ENCODE measurements at regions not wholly inside any gene's neighbourhood (a gene's known extent, or its start where the extent isn't known, plus 50 kb on each side); places are given as distances from the start of the nearest gene placed in this dataset.

- POLR2A ChIA-PET: no interaction called here
- Mint-ChIP-seq H3K27me3 (peaks cover 27% of the 10 kb centered on the region), H3K4me3 (no peak overlapping the region), H3K4me1 (peaks cover 6% of the 10 kb centered on the region), H3K9me3 (ENCODE audit: insufficient read depth) (no peaks in the 10 kb centered on the region), H3K27ac (no peak overlapping the region)
- Histone ChIP-seq H3K36me3 (replicated peaks in 1 of 2; ENCODE audit: control extremely low read depth in 1 of 2, control insufficient read depth in 1 of 2, extremely low read depth in 1 of 2, insufficient read depth in 2 of 2, low read length in 1 of 2) (no peaks in the 10 kb centered on the region), H3K4me1 (ENCODE audit: control insufficient read depth in 2 of 2, insufficient read depth in 2 of 2, low read length in 2 of 2) (no peaks in the 10 kb centered on the region), H3K79me2 (ENCODE audit: control insufficient read depth, insufficient read depth, low read length) (no peaks in the 10 kb centered on the region), H4K20me1 (ENCODE audit: control insufficient read depth, insufficient read depth, low read length, poor library complexity, severe bottlenecking) (no peaks in the 10 kb centered on the region), H3K4me3 (ENCODE audit: control extremely low read depth in 1 of 5, extremely low read depth in 1 of 5, insufficient read depth in 1 of 5, low read depth in 2 of 5, low read length in 4 of 5) (no peak overlapping the region), H3K9ac (ENCODE audit: low read length) (no peak overlapping the region), H3K9me3 (ENCODE audit: control extremely low read depth in 1 of 3, control insufficient read depth in 2 of 3, insufficient read depth in 1 of 3, low read length in 2 of 3) (no peaks in the 10 kb centered on the region), H2AFZ (ENCODE audit: insufficient read depth, low read depth, low read length, poor library complexity, severe bottlenecking) (peak overlapping the region; percentile 27), H3K4me2 (replicated peaks; ENCODE audit: low read depth, low read length, poor library complexity, severe bottlenecking) (no peak overlapping the region), H3K27ac (ENCODE audit: low read length in 2 of 2) (no peak overlapping the region), H3K27me3 (replicated peaks in 1 of 4; ENCODE audit: control extremely low read depth in 1 of 4, control insufficient read depth in 3 of 4, insufficient read depth in 4 of 4, low read length in 3 of 4) (peaks cover 0 to 3% (median 0%) of the 10 kb centered on the region in 4 experiments)
- CTCF ChIA-PET: no interaction called here
- no peak for DNase-seq
- ATAC-seq (ENCODE audit: low read depth): no peak
- WGBS (ENCODE audit: insufficient coverage): 28% methylated on average over 4 of the region's 10 CpGs
- no peak for TF ChIP-seq EZH2 (IDR thresholded peaks at IDR 0.05; ENCODE audit: borderline replicate concordance, insufficient read depth, low read depth, low read length, poor library complexity, severe bottlenecking)
- TF ChIP-seq, protein P1, sequence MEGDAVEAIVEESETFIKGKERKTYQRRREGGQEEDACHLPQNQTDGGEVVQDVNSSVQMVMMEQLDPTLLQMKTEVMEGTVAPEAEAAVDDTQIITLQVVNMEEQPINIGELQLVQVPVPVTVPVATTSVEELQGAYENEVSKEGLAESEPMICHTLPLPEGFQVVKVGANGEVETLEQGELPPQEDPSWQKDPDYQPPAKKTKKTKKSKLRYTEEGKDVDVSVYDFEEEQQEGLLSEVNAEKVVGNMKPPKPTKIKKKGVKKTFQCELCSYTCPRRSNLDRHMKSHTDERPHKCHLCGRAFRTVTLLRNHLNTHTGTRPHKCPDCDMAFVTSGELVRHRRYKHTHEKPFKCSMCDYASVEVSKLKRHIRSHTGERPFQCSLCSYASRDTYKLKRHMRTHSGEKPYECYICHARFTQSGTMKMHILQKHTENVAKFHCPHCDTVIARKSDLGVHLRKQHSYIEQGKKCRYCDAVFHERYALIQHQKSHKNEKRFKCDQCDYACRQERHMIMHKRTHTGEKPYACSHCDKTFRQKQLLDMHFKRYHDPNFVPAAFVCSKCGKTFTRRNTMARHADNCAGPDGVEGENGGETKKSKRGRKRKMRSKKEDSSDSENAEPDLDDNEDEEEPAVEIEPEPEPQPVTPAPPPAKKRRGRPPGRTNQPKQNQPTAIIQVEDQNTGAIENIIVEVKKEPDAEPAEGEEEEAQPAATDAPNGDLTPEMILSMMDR (IDR thresholded peaks at IDR 0.05): no peak
- intact Hi-C loops (cut with micrococcal nuclease): no loop called here
These were observed 387.2 kb downstream of the NPIPA8 start for GRCh38 chr16:17949141-17949981.

DNA sequence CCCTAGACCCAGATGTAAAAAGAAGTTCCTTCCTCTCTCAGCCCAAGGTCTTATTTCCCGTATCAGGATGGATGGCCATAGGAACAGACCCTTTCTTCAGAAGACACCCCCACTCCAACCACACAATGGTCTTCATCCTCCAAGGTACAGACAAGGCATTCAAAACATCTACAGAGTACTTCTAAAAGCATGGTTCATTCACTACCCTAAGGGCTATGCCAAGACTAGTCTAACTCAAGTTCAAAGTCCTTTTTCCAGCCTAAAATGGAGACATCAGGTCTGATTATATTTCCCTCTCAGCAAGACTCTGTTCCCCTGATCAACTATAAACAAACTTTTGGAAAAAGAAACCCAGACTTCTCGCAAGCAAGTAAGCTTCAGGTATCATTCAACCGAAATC is 388.9 kb downstream of the NPIPA8 start:
- Mint-ChIP-seq H3K9me3 (ENCODE audit: insufficient read depth) (no peaks in the 10 kb centered on the region), H3K27me3 (peaks cover 30% of the 10 kb centered on the region), H3K27ac (no peak overlapping the region), H3K4me1 (peaks cover 5% of the 10 kb centered on the region), H3K4me3 (no peak overlapping the region)
- 96% methylated on average over 3 of the region's 3 CpGs for WGBS (ENCODE audit: insufficient coverage)
- DNase-seq: no peak
- Histone ChIP-seq H2AFZ (ENCODE audit: insufficient read depth, low read depth, low read length, poor library complexity, severe bottlenecking) (no peak overlapping the region), H3K4me1 (ENCODE audit: control insufficient read depth in 2 of 2, insufficient read depth in 2 of 2, low read length in 2 of 2) (no peaks in the 10 kb centered on the region), H3K79me2 (ENCODE audit: control insufficient read depth, insufficient read depth, low read length) (no peaks in the 10 kb centered on the region), H3K9me3 (ENCODE audit: control extremely low read depth in 1 of 3, control insufficient read depth in 2 of 3, insufficient read depth in 1 of 3, low read length in 2 of 3) (no peaks in the 10 kb centered on the region), H3K4me3 (ENCODE audit: control extremely low read depth in 1 of 5, extremely low read depth in 1 of 5, insufficient read depth in 1 of 5, low read depth in 2 of 5, low read length in 4 of 5) (no peak overlapping the region), H3K9ac (ENCODE audit: low read length) (no peak overlapping the region), H3K27me3 (replicated peaks in 1 of 4; ENCODE audit: control extremely low read depth in 1 of 4, control insufficient read depth in 3 of 4, insufficient read depth in 4 of 4, low read length in 3 of 4) (peaks cover 0 to 4% (median 1%) of the 10 kb centered on the region in 4 experiments), H3K4me2 (replicated peaks; ENCODE audit: low read depth, low read length, poor library complexity, severe bottlenecking) (no peak overlapping the region), H4K20me1 (ENCODE audit: control insufficient read depth, insufficient read depth, low read length, poor library complexity, severe bottlenecking) (no peaks in the 10 kb centered on the region), H3K36me3 (replicated peaks in 1 of 2; ENCODE audit: control extremely low read depth in 1 of 2, control insufficient read depth in 1 of 2, extremely low read depth in 1 of 2, insufficient read depth in 2 of 2, low read length in 1 of 2) (no peaks in the 10 kb centered on the region), H3K27ac (ENCODE audit: low read length in 2 of 2) (no peak overlapping the region)
- ChIA-PET CTCF (no interaction called here), POLR2A (no interaction called here)
- intact Hi-C loops (cut with micrococcal nuclease): no loop called here
- ATAC-seq (ENCODE audit: low read depth): no peak
- TF ChIP-seq, protein P1 (IDR thresholded peaks at IDR 0.05): no peak
- no peak for TF ChIP-seq EZH2 (IDR thresholded peaks at IDR 0.05; ENCODE audit: borderline replicate concordance, insufficient read depth, low read depth, low read length, poor library complexity, severe bottlenecking)

All from B cell (primary cell).